Trophoblast cell (in vitro differentiated cells and primary cell): ENCODE measurements at regions not wholly inside any gene's neighbourhood (a gene's known extent, or its start where the extent isn't known, plus 50 kb on each side); places are given as distances from the start of the nearest gene placed in this dataset.

Source experiments
- DNase-seq, 2 donors: peaks; one replicate each; pipeline ENCODE4 v3.0.0-alpha.2; 2016
- H2AFZ ChIP-seq: 2 replicates; pipeline ENCODE4 v1.6.1; 2013; ENCODE audit warnings: low read length, moderate library complexity, mild to moderate bottlenecking; ENCODE audit not compliant: insufficient read depth, poor library complexity
- H2AK5ac ChIP-seq: 2 replicates; pipeline ENCODE4 v1.6.1; 2013; ENCODE audit warnings: mild to moderate bottlenecking, low read length
- H2BK120ac ChIP-seq: 2 replicates; pipeline ENCODE4 v1.6.1; 2013; ENCODE audit warnings: low read length, mild to moderate bottlenecking, moderate library complexity; ENCODE audit not compliant: insufficient read depth, poor library complexity
- H2BK12ac ChIP-seq: 2 replicates; pipeline ENCODE4 v1.6.1; 2013; ENCODE audit warnings: mild to moderate bottlenecking, low read length, moderate library complexity
- H2BK5ac ChIP-seq: 2 replicates; pipeline ENCODE4 v1.6.1; 2013; ENCODE audit warnings: low read length, low read depth, moderate library complexity, mild to moderate bottlenecking; ENCODE audit not compliant: poor library complexity
- H3K14ac ChIP-seq: 2 replicates; pipeline ENCODE4 v1.6.1; 2013; ENCODE audit warnings: mild to moderate bottlenecking, low read length
- H3K18ac ChIP-seq: 2 replicates; pipeline ENCODE4 v1.6.1; 2013; ENCODE audit warnings: mild to moderate bottlenecking, low read length
- H3K23ac ChIP-seq: 2 replicates; pipeline ENCODE4 v1.6.1; 2013; ENCODE audit warnings: low read length
- H3K27ac ChIP-seq: 2 replicates; pipeline ENCODE4 v1.5.1; 2013; ENCODE audit warnings: low read depth, mild to moderate bottlenecking, inconsistent platforms, low read length, moderate library complexity
- H3K27me3 ChIP-seq: 2 replicates; pipeline ENCODE4 v1.6.1; 2013; ENCODE audit warnings: inconsistent platforms, mild to moderate bottlenecking, low read length, moderate library complexity; ENCODE audit not compliant: insufficient read depth
- H3K36me3 ChIP-seq, 2 experiments: 1 replicate in 1 of 2; 2 replicates in 1 of 2; pipeline ENCODE4 v1.6.1; 2013; ENCODE audit warnings: low read length in 2 of 2, mild to moderate bottlenecking in 2 of 2, moderate library complexity in 1 of 2; ENCODE audit not compliant: insufficient read depth in 2 of 2, control insufficient read depth in 1 of 2
- H3K4ac ChIP-seq: 2 replicates; pipeline ENCODE4 v1.6.1; 2013; ENCODE audit warnings: low read depth, mild to moderate bottlenecking, low read length, moderate library complexity
- H3K4me1 ChIP-seq, 2 experiments: 1 replicate in 1 of 2; 2 replicates in 1 of 2; pipeline ENCODE4 v1.6.1; 2013; ENCODE audit warnings: low read length in 2 of 2, mild to moderate bottlenecking in 2 of 2, moderate library complexity in 1 of 2; ENCODE audit not compliant: insufficient read depth in 2 of 2, control insufficient read depth in 1 of 2
- H3K4me2 ChIP-seq: 2 replicates; pipeline ENCODE4 v1.6.1; 2013; ENCODE audit warnings: inconsistent platforms, mild to moderate bottlenecking, low read length, moderate library complexity
- H3K4me3 ChIP-seq: 2 replicates; pipeline ENCODE4 v1.5.1; 2013; ENCODE audit warnings: mild to moderate bottlenecking, low read depth, low read length, inconsistent platforms
- H3K79me1 ChIP-seq: one replicate; pipeline ENCODE4 v1.6.1; 2013; ENCODE audit warnings: low read length
- H3K79me2 ChIP-seq: 2 replicates; pipeline ENCODE4 v1.6.1; 2013; ENCODE audit warnings: low read length, mild to moderate bottlenecking; ENCODE audit not compliant: control insufficient read depth, insufficient read depth, poor library complexity
- H3K9ac ChIP-seq: 2 replicates; pipeline ENCODE4 v1.6.1; 2013; ENCODE audit warnings: mild to moderate bottlenecking, low read length
- H3K9me3 ChIP-seq: 2 replicates; pipeline ENCODE4 v1.6.1; 2013; ENCODE audit warnings: low read depth, mild to moderate bottlenecking, control low read depth, inconsistent platforms, low read length; ENCODE audit not compliant: insufficient read depth
- H4K12ac ChIP-seq: 2 replicates; pipeline ENCODE4 v1.6.1; 2013; ENCODE audit warnings: low read depth, mild to moderate bottlenecking, low read length, moderate library complexity
- H4K8ac ChIP-seq: 2 replicates; pipeline ENCODE4 v1.6.1; 2013; ENCODE audit warnings: low read depth, mild to moderate bottlenecking, low read length, moderate library complexity
- H4K91ac ChIP-seq: one replicate; pipeline ENCODE4 v1.6.1; 2013; ENCODE audit warnings: low read depth, mild to moderate bottlenecking, low read length, moderate library complexity
- WGBS: extraction: QIAGEN DNeasy Blood & Tissue Kit; methylation state at CpG from one replicate; pipeline ENCODE4 v1.1.7; 2013; ENCODE audit warnings: missing lambda C conversion rate; ENCODE audit not compliant: insufficient read length, insufficient coverage; ENCODE audit errors: extremely low coverage; 5-methylcytosine and 5-hydroxymethylcytosine counted together

GRCh38 chr1:13947658-13948057, 247.7 kb downstream of the PRDM2 start:
- Histone ChIP-seq H3K4me2 (no peak overlapping the region), H3K14ac (no peak overlapping the region), H3K9ac (no peak overlapping the region), H3K27me3 (no peaks in the 10 kb centered on the region), H3K79me2 (no peaks in the 10 kb centered on the region), H3K4me1 (no peaks in the 10 kb centered on the region), H4K91ac (no peak overlapping the region), H3K4me3 (no peak overlapping the region), H4K12ac (no peak overlapping the region), H2AK5ac (no peak overlapping the region), H2BK12ac (no peak overlapping the region), H4K8ac (no peak overlapping the region), H3K23ac (no peak overlapping the region), H2BK120ac (no peak overlapping the region), H3K4ac (no peak overlapping the region), H2AFZ (no peak overlapping the region), H3K27ac (no peak overlapping the region), H3K79me1 (no peaks in the 10 kb centered on the region), H3K18ac (no peak overlapping the region), H2BK5ac (no peak overlapping the region), H3K36me3 (no peaks in the 10 kb centered on the region), H3K9me3 (no peaks in the 10 kb centered on the region)
- WGBS, result no CpG with 5 or more reads among the region's 7 CpGs
- no peak for DNase-seq

DNA sequence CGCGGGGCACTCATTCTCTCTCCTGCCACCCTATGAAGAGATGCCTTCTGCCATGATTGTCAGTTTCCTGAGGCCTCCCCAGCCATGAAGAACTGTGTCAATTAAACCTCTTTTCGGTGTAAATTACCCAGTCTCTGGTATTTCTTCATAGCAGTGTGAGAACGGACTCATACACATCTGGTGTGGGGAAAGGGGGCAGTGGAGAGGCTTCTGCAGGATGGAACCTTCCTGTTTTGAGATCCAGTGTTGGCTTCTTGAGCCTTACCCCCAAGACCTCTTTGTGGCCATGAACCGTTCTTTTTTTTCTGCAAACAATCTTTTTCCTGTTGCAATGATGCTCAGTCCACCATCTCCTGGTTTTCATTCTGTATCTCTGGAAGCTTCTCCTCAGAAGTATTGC, 248.4 kb downstream of the PRDM2 start:
- no peak overlapping the region for H2BK120ac ChIP-seq
- H3K4me1 ChIP-seq, result no peaks in the 10 kb centered on the region
- no peak for DNase-seq
- H3K4me2 ChIP-seq, result no peak overlapping the region
- no peak overlapping the region for H4K12ac ChIP-seq
- H3K79me1 ChIP-seq, result no peaks in the 10 kb centered on the region
- H3K9ac ChIP-seq, result no peak overlapping the region
- H3K14ac ChIP-seq, result no peak overlapping the region
- no CpG with 5 or more reads among the region's 5 CpGs for WGBS
- H3K9me3 ChIP-seq, result no peaks in the 10 kb centered on the region
- no peak overlapping the region for H2AK5ac ChIP-seq
- no peak overlapping the region for H3K27ac ChIP-seq
- H3K27me3 ChIP-seq, result no peaks in the 10 kb centered on the region
- no peak overlapping the region for H3K4ac ChIP-seq
- H4K8ac ChIP-seq, result no peak overlapping the region
- no peak overlapping the region for H4K91ac ChIP-seq
- H2BK5ac ChIP-seq, result no peak overlapping the region
- no peaks in the 10 kb centered on the region for H3K79me2 ChIP-seq
- no peak overlapping the region for H3K18ac ChIP-seq
- no peak overlapping the region for H2AFZ ChIP-seq
- H3K36me3 ChIP-seq, result no peaks in the 10 kb centered on the region
- H3K23ac ChIP-seq, result no peak overlapping the region
- no peak overlapping the region for H3K4me3 ChIP-seq
- H2BK12ac ChIP-seq, result no peak overlapping the region

GRCh38 chr1:13948888-13949391, 249.0 kb downstream of the PRDM2 start:
- H4K12ac ChIP-seq, result no peak overlapping the region
- H3K79me1 ChIP-seq, result no peaks in the 10 kb centered on the region
- H3K14ac ChIP-seq, result no peak overlapping the region
- WGBS, result no CpG with 5 or more reads among the region's 6 CpGs
- no peak overlapping the region for H3K18ac ChIP-seq
- no peaks in the 10 kb centered on the region for H3K36me3 ChIP-seq
- no peak overlapping the region for H3K23ac ChIP-seq
- H2AFZ ChIP-seq, result no peak overlapping the region
- no peak overlapping the region for H2BK120ac ChIP-seq
- H3K4me2 ChIP-seq, result no peak overlapping the region
- H4K91ac ChIP-seq, result no peak overlapping the region
- H3K9me3 ChIP-seq, result no peaks in the 10 kb centered on the region
- no peak overlapping the region for H2BK12ac ChIP-seq
- no peak overlapping the region for H3K9ac ChIP-seq
- no peak overlapping the region for H2BK5ac ChIP-seq
- no peak overlapping the region for H3K4me3 ChIP-seq
- no peak overlapping the region for H2AK5ac ChIP-seq
- no peaks in the 10 kb centered on the region for H3K27me3 ChIP-seq
- H3K4ac ChIP-seq, result no peak overlapping the region
- H3K27ac ChIP-seq, result no peak overlapping the region
- no peaks in the 10 kb centered on the region for H3K4me1 ChIP-seq
- no peaks in the 10 kb centered on the region for H3K79me2 ChIP-seq
- no peak overlapping the region for H4K8ac ChIP-seq
- DNase-seq, result no peak

DNA sequence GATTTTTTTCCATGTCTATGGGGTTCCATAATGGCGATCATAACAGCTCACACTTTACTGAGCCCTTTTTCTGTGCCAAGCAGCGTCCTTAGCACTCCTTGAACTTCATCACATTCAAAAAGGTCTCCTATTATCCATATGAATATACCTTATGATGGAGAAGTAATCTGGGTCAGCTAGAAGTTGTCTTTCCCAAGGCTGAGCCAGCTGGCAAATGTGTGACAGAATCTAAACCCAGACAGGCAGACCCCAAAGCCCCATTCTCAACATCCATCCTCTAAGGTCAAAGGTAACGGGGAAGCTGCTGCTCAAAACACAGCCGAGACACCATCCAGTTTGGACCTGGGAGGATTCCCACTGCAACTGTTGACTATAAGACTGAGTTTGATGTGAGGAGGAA, 249.6 kb downstream of the PRDM2 start:
- no peak overlapping the region for H3K4ac ChIP-seq
- no peaks in the 10 kb centered on the region for H3K36me3 ChIP-seq
- H4K8ac ChIP-seq, result no peak overlapping the region
- no peak overlapping the region for H3K4me2 ChIP-seq
- H3K14ac ChIP-seq, result no peak overlapping the region
- no peak overlapping the region for H4K12ac ChIP-seq
- H3K4me1 ChIP-seq, result no peaks in the 10 kb centered on the region
- no CpG with 5 or more reads among the region's 4 CpGs for WGBS
- H3K23ac ChIP-seq, result no peak overlapping the region
- H2AFZ ChIP-seq, result no peak overlapping the region
- no peak overlapping the region for H3K9ac ChIP-seq
- no peak overlapping the region for H4K91ac ChIP-seq
- no peak overlapping the region for H3K4me3 ChIP-seq
- no peaks in the 10 kb centered on the region for H3K79me1 ChIP-seq
- no peak overlapping the region for H2AK5ac ChIP-seq
- H3K18ac ChIP-seq, result no peak overlapping the region
- no peaks in the 10 kb centered on the region for H3K9me3 ChIP-seq
- H2BK5ac ChIP-seq, result no peak overlapping the region
- no peaks in the 10 kb centered on the region for H3K27me3 ChIP-seq
- no peak for DNase-seq
- H3K79me2 ChIP-seq, result no peaks in the 10 kb centered on the region
- no peak overlapping the region for H3K27ac ChIP-seq
- no peak overlapping the region for H2BK120ac ChIP-seq
- no peak overlapping the region for H2BK12ac ChIP-seq
